ENCODE measurements at regions not wholly inside any gene's neighbourhood (a gene's known extent, or its start where the extent isn't known, plus 50 kb on each side); places are given as distances from the start of the nearest gene placed in this dataset.

GRCh38 chr4:136342666-136343065, 1189.6 kb downstream of the PCDH18 start:
- DNase-seq, result no peak
- no peaks in the 10 kb centered on the region for H3K4me1 ChIP-seq
- H3K27me3 ChIP-seq, result no peaks in the 10 kb centered on the region
- no peaks in the 10 kb centered on the region for H3K36me3 ChIP-seq
- TF ChIP-seq, protein P1, sequence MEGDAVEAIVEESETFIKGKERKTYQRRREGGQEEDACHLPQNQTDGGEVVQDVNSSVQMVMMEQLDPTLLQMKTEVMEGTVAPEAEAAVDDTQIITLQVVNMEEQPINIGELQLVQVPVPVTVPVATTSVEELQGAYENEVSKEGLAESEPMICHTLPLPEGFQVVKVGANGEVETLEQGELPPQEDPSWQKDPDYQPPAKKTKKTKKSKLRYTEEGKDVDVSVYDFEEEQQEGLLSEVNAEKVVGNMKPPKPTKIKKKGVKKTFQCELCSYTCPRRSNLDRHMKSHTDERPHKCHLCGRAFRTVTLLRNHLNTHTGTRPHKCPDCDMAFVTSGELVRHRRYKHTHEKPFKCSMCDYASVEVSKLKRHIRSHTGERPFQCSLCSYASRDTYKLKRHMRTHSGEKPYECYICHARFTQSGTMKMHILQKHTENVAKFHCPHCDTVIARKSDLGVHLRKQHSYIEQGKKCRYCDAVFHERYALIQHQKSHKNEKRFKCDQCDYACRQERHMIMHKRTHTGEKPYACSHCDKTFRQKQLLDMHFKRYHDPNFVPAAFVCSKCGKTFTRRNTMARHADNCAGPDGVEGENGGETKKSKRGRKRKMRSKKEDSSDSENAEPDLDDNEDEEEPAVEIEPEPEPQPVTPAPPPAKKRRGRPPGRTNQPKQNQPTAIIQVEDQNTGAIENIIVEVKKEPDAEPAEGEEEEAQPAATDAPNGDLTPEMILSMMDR (IDR thresholded peaks at IDR 0.05; ENCODE audit: low read depth, low read length), result no peak
- H3K4me3 ChIP-seq (ENCODE audit: low read depth, low read length), result no peak overlapping the region
- no peaks in the 10 kb centered on the region for H3K9me3 ChIP-seq

DNA sequence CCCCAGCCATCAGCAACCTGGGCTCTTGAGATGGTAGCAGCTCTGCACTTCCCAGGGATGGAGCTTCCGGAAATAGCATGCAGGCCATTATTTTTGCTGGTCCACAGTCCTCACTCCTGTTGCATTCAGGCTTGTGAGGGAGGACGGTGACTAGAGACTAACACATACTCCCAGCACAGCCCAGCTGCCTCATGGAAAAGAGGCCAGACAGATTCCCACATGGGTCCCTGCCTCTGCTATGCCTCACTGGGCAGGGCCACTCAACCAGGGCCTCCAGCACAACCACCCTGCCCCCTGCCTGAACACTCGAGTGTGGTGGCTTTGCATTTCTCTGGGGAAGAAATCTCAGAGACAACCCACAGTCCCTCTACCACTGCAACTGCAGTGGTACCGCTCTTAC, 1195.1 kb downstream of the PCDH18 start:
- TF ChIP-seq, protein P1 (IDR thresholded peaks at IDR 0.05; ENCODE audit: low read depth, low read length), result no peak
- Histone ChIP-seq H3K27me3 (no peaks in the 10 kb centered on the region), H3K4me3 (ENCODE audit: low read depth, low read length) (no peak overlapping the region), H3K4me1 (no peaks in the 10 kb centered on the region), H3K36me3 (no peaks in the 10 kb centered on the region), H3K9me3 (no peaks in the 10 kb centered on the region)
- DNase-seq, result no peak

GRCh38 chr4:136336479-136336878, 1195.8 kb downstream of the PCDH18 start:
- H3K4me1 ChIP-seq, result no peaks in the 10 kb centered on the region
- DNase-seq, result no peak
- no peaks in the 10 kb centered on the region for H3K27me3 ChIP-seq
- no peak overlapping the region for H3K4me3 ChIP-seq (ENCODE audit: low read depth, low read length)
- no peaks in the 10 kb centered on the region for H3K9me3 ChIP-seq
- TF ChIP-seq, protein P1 (IDR thresholded peaks at IDR 0.05; ENCODE audit: low read depth, low read length), result no peak
- no peaks in the 10 kb centered on the region for H3K36me3 ChIP-seq

- no peak for DNase-seq
- Histone ChIP-seq H3K4me1 (no peaks in the 10 kb centered on the region), H3K36me3 (no peaks in the 10 kb centered on the region), H3K4me3 (ENCODE audit: low read depth, low read length) (no peak overlapping the region), H3K9me3 (no peaks in the 10 kb centered on the region), H3K27me3 (no peaks in the 10 kb centered on the region)
- TF ChIP-seq, protein P1 (IDR thresholded peaks at IDR 0.05; ENCODE audit: low read depth, low read length), result peak; percentile 57
Measured at GRCh38 chr4:136329042-136329662, 1203.1 kb downstream of the PCDH18 start.

GRCh38 chr4:136328131-136328530, 1204.2 kb downstream of the PCDH18 start:
- Histone ChIP-seq H3K4me1 (no peaks in the 10 kb centered on the region), H3K27me3 (no peaks in the 10 kb centered on the region), H3K4me3 (ENCODE audit: low read depth, low read length) (no peak overlapping the region), H3K36me3 (no peaks in the 10 kb centered on the region), H3K9me3 (no peaks in the 10 kb centered on the region)
- DNase-seq, result no peak
- TF ChIP-seq, protein P1 (IDR thresholded peaks at IDR 0.05; ENCODE audit: low read depth, low read length), result no peak

DNA sequence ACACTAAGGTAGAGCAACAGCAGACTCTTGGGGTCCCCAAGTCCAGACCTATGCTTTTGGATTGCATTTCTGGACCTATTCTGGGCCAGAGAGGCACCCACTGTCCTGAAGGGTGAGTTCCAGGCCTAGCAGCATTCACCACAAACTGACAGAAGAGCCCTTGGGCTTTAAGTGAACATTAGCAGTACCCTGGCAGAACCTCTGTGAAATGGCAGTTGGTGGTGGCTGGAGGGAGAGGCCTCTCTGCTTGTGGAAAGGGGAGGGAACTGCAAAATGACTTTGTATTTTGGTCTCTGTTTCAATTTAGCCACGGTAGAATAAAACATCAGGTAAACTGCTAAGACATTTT, 1211.9 kb downstream of the PCDH18 start:
- TF ChIP-seq, protein P1 (IDR thresholded peaks at IDR 0.05; ENCODE audit: low read depth, low read length), result no peak
- DNase-seq, result no peak
- H3K9me3 ChIP-seq, result no peaks in the 10 kb centered on the region

More for the DNA sequence above, 1211.9 kb downstream of the PCDH18 start:
- Histone ChIP-seq H3K36me3 (no peaks in the 10 kb centered on the region), H3K27me3 (no peaks in the 10 kb centered on the region), H3K4me1 (peaks cover 4% of the 10 kb centered on the region), H3K4me3 (ENCODE audit: low read depth, low read length) (no peak overlapping the region)

All from BE2C (cell line).